HG03439 (cell line): ENCODE measurements at regions not wholly inside any gene's neighbourhood (a gene's known extent, or its start where the extent isn't known, plus 50 kb on each side); places are given as distances from the start of the nearest gene placed in this dataset.
"Not testable (repeated sequence)": the region's sequence is repeated elsewhere in the genome, so short reads cannot be mapped to it uniquely, and the experiment has no call there.

Experiments used
- ATAC-seq: cut with Tn5 transposase; IDR thresholded peaks from one replicate; pipeline ENCODE4 v1.9.1; 2021; ENCODE audit warnings: mild to moderate bottlenecking, moderate library complexity; ENCODE audit not compliant: unreplicated experiment

GRCh38 chr2:114248648-114249047 is 193.8 kb upstream of the DPP10 start:
- ATAC-seq = no peak

GRCh38 chr2:114252713-114253112 is 189.7 kb upstream of the DPP10 start:
- ATAC-seq = no peak

GRCh38 chr2:114254875-114255274 is 187.6 kb upstream of the DPP10 start:
- ATAC-seq = no peak

GRCh38 chr2:114259389-114259788 is 183.1 kb upstream of the DPP10 start:
- no peak for ATAC-seq

- no peak for ATAC-seq
Observed at GRCh38 chr2:114261366-114261765, 181.1 kb upstream of the DPP10 start.

GRCh38 chr2:114265261-114265660 is 177.2 kb upstream of the DPP10 start:
- no peak for ATAC-seq

- ATAC-seq = no peak
Observed at GRCh38 chr2:114274957-114275356, 167.5 kb upstream of the DPP10 start.

- ATAC-seq = no peak
Observed at GRCh38 chr2:114281188-114281587, 161.3 kb upstream of the DPP10 start.

- ATAC-seq = no peak
Observed at GRCh38 chr2:114283774-114284173, 158.7 kb upstream of the DPP10 start.

- no peak for ATAC-seq
Observed at GRCh38 chr2:114286438-114286837, 156.0 kb upstream of the DPP10 start.

- no peak for ATAC-seq
Observed at GRCh38 chr2:114293355-114293754, 149.1 kb upstream of the DPP10 start.

- ATAC-seq = no peak
Observed at GRCh38 chr2:114294741-114295140, 147.7 kb upstream of the DPP10 start.

- not testable (repeated sequence) for ATAC-seq
Observed at GRCh38 chr2:114300351-114300750, 142.1 kb upstream of the DPP10 start.

- no peak for ATAC-seq
Observed at GRCh38 chr2:114316532-114317300, 125.7 kb upstream of the DPP10 start.

GRCh38 chr2:114330594-114330993 is 111.8 kb upstream of the DPP10 start:
- no peak for ATAC-seq

GRCh38 chr2:114331934-114332333 is 110.5 kb upstream of the DPP10 start:
- no peak for ATAC-seq

GRCh38 chr2:114345246-114345645 is 97.2 kb upstream of the DPP10 start:
- no peak for ATAC-seq

- ATAC-seq = no peak
Observed at GRCh38 chr2:114346658-114347057, 95.8 kb upstream of the DPP10 start.

GRCh38 chr2:114350186-114350725 is 92.2 kb upstream of the DPP10 start:
- ATAC-seq = no peak

- ATAC-seq = no peak
Observed at GRCh38 chr2:114352988-114353387, 89.5 kb upstream of the DPP10 start.

- ATAC-seq = no peak
Observed at GRCh38 chr2:114354199-114354598, 88.2 kb upstream of the DPP10 start.

- no peak for ATAC-seq
Observed at GRCh38 chr2:114368705-114369104, 73.7 kb upstream of the DPP10 start.

GRCh38 chr2:114371721-114372120 is 70.7 kb upstream of the DPP10 start:
- not testable (repeated sequence) for ATAC-seq
